ENCODE measurements at regions not wholly inside any gene's neighbourhood (a gene's known extent, or its start where the extent isn't known, plus 50 kb on each side); places are given as distances from the start of the nearest gene placed in this dataset.

DNA sequence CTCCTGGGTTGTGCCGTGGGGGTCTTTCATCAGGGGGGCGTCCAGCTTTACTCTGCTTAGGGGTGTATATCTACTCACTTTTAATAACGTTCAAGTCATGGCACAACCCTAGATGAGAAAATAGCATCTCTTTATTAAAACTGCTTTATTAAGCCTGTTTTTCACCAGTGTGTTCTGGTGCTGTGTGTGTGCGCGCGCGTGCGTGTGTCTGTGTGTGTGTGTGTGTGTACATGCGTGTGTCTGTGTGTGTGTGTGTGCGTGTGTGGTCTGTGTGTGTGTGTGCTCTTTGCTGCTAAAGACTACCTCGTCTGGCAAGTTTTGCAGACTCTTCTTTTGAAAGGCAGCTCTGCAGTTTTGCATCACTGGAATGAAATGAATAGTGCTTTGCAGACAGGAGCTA is 390.9 kb upstream of the MKI67 start:
- TF ChIP-seq, protein P1, sequence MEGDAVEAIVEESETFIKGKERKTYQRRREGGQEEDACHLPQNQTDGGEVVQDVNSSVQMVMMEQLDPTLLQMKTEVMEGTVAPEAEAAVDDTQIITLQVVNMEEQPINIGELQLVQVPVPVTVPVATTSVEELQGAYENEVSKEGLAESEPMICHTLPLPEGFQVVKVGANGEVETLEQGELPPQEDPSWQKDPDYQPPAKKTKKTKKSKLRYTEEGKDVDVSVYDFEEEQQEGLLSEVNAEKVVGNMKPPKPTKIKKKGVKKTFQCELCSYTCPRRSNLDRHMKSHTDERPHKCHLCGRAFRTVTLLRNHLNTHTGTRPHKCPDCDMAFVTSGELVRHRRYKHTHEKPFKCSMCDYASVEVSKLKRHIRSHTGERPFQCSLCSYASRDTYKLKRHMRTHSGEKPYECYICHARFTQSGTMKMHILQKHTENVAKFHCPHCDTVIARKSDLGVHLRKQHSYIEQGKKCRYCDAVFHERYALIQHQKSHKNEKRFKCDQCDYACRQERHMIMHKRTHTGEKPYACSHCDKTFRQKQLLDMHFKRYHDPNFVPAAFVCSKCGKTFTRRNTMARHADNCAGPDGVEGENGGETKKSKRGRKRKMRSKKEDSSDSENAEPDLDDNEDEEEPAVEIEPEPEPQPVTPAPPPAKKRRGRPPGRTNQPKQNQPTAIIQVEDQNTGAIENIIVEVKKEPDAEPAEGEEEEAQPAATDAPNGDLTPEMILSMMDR (IDR thresholded peaks at IDR 0.05; ENCODE audit: insufficient read depth, low read length, poor library complexity, severe bottlenecking), result no peak
- no peak for DNase-seq (ENCODE audit: extremely low read depth, insufficient read length)
- Histone ChIP-seq H3K4me3 (replicated peaks; ENCODE audit: low read depth, low read length) (no peak overlapping the region), H3K27me3 (replicated peaks; ENCODE audit: control insufficient read depth, insufficient read depth, low read length) (no peaks in the 10 kb centered on the region), H3K36me3 (ENCODE audit: control insufficient read depth, insufficient read depth, low read length) (no peaks in the 10 kb centered on the region)

DNA sequence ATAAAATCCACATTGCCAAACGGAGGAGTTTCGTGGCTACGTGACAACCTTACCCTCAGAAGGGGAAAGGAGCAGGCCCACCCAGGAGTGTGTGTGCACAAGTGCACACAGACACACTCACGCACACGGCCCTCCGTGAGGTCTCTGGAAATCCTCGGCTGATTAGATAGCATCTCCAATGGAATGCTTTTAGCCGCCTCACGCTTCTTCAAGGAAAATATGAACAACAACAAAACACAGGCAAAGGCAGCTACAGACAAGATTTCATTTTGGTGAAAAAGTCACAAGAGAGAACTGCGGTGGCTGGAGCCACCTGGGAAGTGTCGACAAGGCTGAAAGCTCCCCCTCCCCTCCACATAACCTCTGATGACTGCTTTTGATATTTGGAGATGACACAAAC is 391.8 kb upstream of the MKI67 start:
- no peak overlapping the region for H3K4me3 ChIP-seq (replicated peaks; ENCODE audit: low read depth, low read length)
- TF ChIP-seq, protein P1 (IDR thresholded peaks at IDR 0.05; ENCODE audit: insufficient read depth, low read length, poor library complexity, severe bottlenecking), result no peak
- H3K27me3 ChIP-seq (replicated peaks; ENCODE audit: control insufficient read depth, insufficient read depth, low read length), result no peaks in the 10 kb centered on the region
- no peak for DNase-seq (ENCODE audit: extremely low read depth, insufficient read length)
- no peaks in the 10 kb centered on the region for H3K36me3 ChIP-seq (ENCODE audit: control insufficient read depth, insufficient read depth, low read length)

DNA sequence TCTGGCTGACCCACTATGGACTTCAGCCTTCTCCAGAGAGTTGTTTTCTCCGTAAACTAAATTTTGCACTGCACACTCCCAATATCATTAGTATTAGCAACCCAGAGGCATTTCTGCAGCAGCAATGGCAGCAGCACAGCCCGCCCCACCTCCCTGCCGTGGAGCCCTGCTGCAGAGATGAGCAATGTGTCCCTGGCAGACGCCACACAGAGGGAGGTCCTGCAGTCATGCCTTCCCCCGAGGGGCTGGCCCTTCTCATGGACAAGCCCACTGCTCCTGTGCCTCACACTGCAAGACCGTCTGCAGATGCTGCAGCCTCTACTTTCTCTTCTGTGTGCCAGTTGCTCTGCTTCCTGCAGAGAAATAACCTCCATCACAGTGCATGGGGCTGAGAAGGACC is 393.4 kb upstream of the MKI67 start:
- no peaks in the 10 kb centered on the region for H3K27me3 ChIP-seq (replicated peaks; ENCODE audit: control insufficient read depth, insufficient read depth, low read length)
- TF ChIP-seq, protein P1 (IDR thresholded peaks at IDR 0.05; ENCODE audit: insufficient read depth, low read length, poor library complexity, severe bottlenecking), result no peak
- no peak for DNase-seq (ENCODE audit: extremely low read depth, insufficient read length)
- no peaks in the 10 kb centered on the region for H3K36me3 ChIP-seq (ENCODE audit: control insufficient read depth, insufficient read depth, low read length)
- H3K4me3 ChIP-seq (replicated peaks; ENCODE audit: low read depth, low read length), result no peak overlapping the region

DNA sequence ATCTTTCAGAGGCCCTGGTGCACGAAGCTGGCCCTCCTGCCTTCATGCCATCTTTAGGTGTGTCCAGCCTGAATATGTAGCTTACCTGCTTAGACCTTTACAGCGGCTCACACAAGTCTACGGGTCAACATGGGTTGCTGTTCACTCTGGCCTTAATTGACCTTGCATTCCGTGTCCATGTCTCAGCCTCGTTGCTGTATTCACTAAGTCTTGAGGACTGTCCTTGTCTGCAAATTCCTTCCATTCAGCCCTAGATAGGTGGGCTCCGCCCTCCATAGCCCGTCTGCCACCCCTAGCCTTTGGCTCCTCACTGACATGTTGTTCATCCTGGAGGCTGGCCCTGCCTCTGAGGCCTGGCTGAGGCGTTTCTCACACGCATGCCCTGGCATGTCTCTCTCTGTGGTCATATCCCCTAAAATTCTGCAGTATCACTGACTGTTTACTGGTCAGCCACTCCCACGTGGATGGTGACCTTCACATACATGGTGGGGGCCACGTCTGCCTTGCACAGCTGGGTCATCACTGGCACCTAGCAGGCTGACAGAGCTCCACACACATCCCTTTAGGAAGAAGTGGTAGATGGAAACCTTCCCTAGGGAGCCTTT is 394.1 kb upstream of the MKI67 start:
- H3K27me3 ChIP-seq (replicated peaks; ENCODE audit: control insufficient read depth, insufficient read depth, low read length), result no peaks in the 10 kb centered on the region
- H3K4me3 ChIP-seq (replicated peaks; ENCODE audit: low read depth, low read length), result no peak overlapping the region
- DNase-seq (ENCODE audit: extremely low read depth, insufficient read length), result no peak
- TF ChIP-seq, protein P1 (IDR thresholded peaks at IDR 0.05; ENCODE audit: insufficient read depth, low read length, poor library complexity, severe bottlenecking), result no peak
- no peaks in the 10 kb centered on the region for H3K36me3 ChIP-seq (ENCODE audit: control insufficient read depth, insufficient read depth, low read length)

DNA sequence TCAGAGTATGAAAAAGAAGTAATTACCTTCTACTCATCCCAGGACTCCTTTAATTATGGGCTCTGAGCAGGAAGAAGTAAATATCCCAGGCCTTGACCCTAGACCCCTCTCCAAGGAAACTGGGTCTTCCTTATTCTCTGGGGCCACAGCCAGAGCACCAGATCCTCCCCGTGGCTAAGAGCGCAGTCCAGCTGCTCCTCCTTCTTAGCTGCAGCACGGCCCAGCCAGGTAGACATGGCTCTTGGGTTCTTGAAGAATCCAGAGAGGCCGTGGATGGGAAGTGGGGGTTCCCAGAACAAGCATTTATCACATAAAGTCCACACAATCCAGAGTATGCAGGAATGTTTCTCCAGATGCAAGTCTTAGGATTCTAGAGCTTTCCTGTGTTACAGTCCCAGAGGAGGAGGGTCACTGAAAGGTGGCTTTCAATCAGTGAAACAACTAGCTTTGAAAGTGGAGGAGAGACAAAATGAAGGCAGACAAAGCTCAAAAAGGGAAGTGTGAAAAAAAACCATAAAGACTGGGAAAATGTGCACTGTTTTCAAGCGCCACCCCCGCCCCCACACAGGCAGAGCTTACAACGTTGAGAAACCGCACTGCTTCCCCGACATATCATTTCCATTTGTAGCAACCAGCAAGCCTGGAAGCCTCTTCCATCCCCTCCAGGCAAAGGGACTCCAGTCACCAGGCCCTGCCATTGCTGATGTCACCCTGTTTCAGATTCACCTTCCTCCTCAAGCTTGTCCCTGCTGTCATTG is 396.5 kb upstream of the MKI67 start:
- Histone ChIP-seq H3K4me3 (replicated peaks; ENCODE audit: low read depth, low read length) (no peak overlapping the region), H3K27me3 (replicated peaks; ENCODE audit: control insufficient read depth, insufficient read depth, low read length) (no peaks in the 10 kb centered on the region), H3K36me3 (ENCODE audit: control insufficient read depth, insufficient read depth, low read length) (no peaks in the 10 kb centered on the region)
- TF ChIP-seq, protein P1 (IDR thresholded peaks at IDR 0.05; ENCODE audit: insufficient read depth, low read length, poor library complexity, severe bottlenecking), result no peak
- no peak for DNase-seq (ENCODE audit: extremely low read depth, insufficient read length)

Measured in GM06990 (cell line).